Effector memory CD4-positive, alpha-beta T cell (primary cell): ENCODE measurements at regions not wholly inside any gene's neighbourhood (a gene's known extent, or its start where the extent isn't known, plus 50 kb on each side); places are given as distances from the start of the nearest gene placed in this dataset.

Experiments used
- DNase-seq, 3 donors: peaks; one replicate each; pipeline ENCODE4 v3.0.0-alpha.2; 2020
- H3K27ac ChIP-seq: 2 replicates; pipeline ENCODE4 v1.7.0; 2013; ENCODE audit warnings: mild to moderate bottlenecking, low read length, moderate library complexity; ENCODE audit not compliant: insufficient read depth, poor library complexity, severe bottlenecking
- H3K27me3 ChIP-seq: replicated peaks from 2 replicates; pipeline ENCODE4 v1.7.0; 2013; ENCODE audit warnings: mild to moderate bottlenecking, low read length; ENCODE audit not compliant: insufficient read depth, control insufficient read depth, poor library complexity, severe bottlenecking
- H3K36me3 ChIP-seq: 2 replicates; pipeline ENCODE4 v1.7.0; 2013; ENCODE audit warnings: mild to moderate bottlenecking, low read length, moderate library complexity; ENCODE audit not compliant: control insufficient read depth, insufficient read depth
- H3K4me1 ChIP-seq: 2 replicates; pipeline ENCODE4 v1.7.0; 2013; ENCODE audit warnings: low read length, mild to moderate bottlenecking; ENCODE audit not compliant: control insufficient read depth, insufficient read depth, poor library complexity, severe bottlenecking
- H3K4me3 ChIP-seq: 2 replicates; pipeline ENCODE4 v1.7.0; 2013; ENCODE audit warnings: low read length, low read depth, mild to moderate bottlenecking; ENCODE audit not compliant: insufficient read depth, poor library complexity, severe bottlenecking
- H3K9me3 ChIP-seq: 2 replicates; pipeline ENCODE4 v1.7.0; 2013; ENCODE audit warnings: mild to moderate bottlenecking, low read length, moderate library complexity; ENCODE audit not compliant: control insufficient read depth

DNA sequence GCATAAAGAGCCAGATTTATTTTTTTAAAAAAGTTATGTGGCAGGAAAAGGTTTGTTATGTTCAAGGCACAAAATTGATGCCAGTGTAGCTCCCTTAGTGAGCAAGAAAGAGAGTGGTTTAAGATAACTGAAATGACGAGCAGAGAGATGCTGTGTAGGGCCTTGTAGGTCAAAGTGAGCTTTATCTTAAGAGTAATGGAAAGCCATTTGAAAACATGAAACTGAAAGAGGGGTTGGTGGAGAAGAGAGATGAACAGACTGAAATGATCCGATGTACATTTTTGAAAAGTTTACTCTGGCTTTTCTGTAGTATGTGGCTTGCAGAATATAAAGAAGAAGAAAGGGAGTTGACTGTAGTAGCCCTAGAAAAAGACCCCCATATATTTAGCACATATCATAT, 383.6 kb downstream of the PLA2G4A start:
- DNase-seq = no peak
- Histone ChIP-seq H3K9me3 (no peaks in the 10 kb centered on the region), H3K27ac (no peak overlapping the region), H3K4me1 (no peaks in the 10 kb centered on the region), H3K27me3 (no peaks in the 10 kb centered on the region), H3K4me3 (no peak overlapping the region), H3K36me3 (no peaks in the 10 kb centered on the region)

DNA sequence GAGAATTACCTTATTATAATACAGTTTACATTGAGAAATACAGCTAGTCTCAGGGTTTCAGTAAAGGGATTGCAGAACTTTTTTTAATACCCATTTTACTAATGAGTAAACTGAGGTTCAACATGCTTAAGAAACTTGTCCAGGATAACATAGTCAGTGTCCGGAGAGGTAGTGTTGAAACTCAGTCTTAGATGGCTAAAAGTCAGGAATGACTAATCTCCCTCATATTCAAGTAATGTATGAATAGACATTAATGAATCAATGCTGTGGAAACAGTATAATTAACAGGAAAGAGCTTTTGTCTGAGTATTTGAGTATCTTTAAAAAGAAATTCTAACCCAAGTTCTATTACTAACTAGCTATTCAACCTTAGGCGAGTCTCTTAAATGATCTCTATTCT, 397.6 kb downstream of the PLA2G4A start:
- H3K27ac ChIP-seq = no peak overlapping the region
- H3K9me3 ChIP-seq = no peaks in the 10 kb centered on the region
- no peak for DNase-seq
- no peak overlapping the region for H3K4me3 ChIP-seq
- no peaks in the 10 kb centered on the region for H3K36me3 ChIP-seq
- H3K4me1 ChIP-seq = no peaks in the 10 kb centered on the region
- H3K27me3 ChIP-seq = no peaks in the 10 kb centered on the region

DNA sequence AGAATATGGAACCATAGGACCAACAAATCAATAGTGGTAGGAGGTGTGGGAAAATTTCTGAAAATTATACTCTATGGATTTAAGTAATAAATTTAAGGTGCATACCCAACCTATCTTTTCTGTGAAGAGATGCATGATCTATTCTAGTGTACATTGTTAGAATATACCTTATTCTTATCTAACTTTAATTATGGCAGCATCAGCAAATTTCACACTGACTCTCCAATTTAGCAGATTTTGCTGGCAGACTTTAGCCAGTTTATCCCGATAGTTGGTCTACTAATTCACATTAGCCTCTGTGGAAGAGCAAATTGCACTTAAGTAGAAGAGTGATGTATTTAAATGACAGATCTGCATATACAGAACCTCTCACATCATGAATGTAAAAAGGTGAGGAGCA, 400.0 kb downstream of the PLA2G4A start:
- H3K9me3 ChIP-seq = no peaks in the 10 kb centered on the region
- H3K27ac ChIP-seq = no peak overlapping the region
- H3K4me3 ChIP-seq = no peak overlapping the region

DNA sequence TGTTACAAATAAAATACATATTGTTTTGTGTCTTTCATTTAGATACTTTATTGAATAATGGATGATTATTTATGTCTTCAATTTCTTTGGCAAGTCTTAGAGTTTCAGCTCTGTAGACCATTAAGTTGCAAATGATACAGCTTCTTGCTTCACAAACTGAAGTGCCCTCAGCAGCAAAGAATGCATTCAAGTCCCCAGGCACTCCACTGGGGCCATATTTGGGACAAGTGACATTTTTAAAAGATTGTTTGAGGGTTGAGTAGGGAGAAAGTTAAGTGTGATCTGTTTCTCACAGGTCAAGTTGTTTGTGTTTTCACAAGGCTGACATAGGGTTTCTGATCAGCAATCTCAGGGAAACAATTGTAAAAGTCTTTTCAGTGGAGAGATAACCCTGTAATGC, 400.7 kb downstream of the PLA2G4A start:
- H3K4me1 ChIP-seq = no peaks in the 10 kb centered on the region
- H3K36me3 ChIP-seq = no peaks in the 10 kb centered on the region
- no peak for DNase-seq
- H3K27me3 ChIP-seq = no peaks in the 10 kb centered on the region
- no peak overlapping the region for H3K4me3 ChIP-seq
- H3K27ac ChIP-seq = no peak overlapping the region
- H3K9me3 ChIP-seq = no peaks in the 10 kb centered on the region

More for the DNA sequence above, 400.0 kb downstream of the PLA2G4A start:
- H3K27me3 ChIP-seq = no peaks in the 10 kb centered on the region
- H3K36me3 ChIP-seq = no peaks in the 10 kb centered on the region
- no peaks in the 10 kb centered on the region for H3K4me1 ChIP-seq
- DNase-seq = no peak

DNA sequence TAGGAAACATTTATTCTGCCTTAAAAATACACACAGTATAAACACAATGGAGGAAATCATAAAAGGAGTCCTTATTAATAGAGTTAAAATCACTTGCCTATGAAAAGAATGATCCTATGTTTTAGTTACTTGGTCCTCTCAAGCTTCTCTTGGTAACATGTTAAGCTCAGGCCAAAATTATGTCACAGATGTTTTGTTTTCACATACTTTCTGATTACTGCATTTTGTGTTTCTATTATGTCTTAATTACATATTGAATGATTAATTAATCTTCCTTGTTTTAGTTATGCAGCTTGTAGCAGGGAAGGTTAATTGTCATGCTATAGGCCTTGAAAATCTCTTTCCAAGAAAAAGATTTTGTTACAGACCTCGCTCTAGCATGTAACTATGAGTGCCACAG, 406.0 kb downstream of the PLA2G4A start:
- Histone ChIP-seq H3K4me1 (no peaks in the 10 kb centered on the region), H3K27ac (no peak overlapping the region), H3K36me3 (no peaks in the 10 kb centered on the region), H3K27me3 (no peaks in the 10 kb centered on the region), H3K9me3 (no peaks in the 10 kb centered on the region), H3K4me3 (no peak overlapping the region)
- DNase-seq = no peak

DNA sequence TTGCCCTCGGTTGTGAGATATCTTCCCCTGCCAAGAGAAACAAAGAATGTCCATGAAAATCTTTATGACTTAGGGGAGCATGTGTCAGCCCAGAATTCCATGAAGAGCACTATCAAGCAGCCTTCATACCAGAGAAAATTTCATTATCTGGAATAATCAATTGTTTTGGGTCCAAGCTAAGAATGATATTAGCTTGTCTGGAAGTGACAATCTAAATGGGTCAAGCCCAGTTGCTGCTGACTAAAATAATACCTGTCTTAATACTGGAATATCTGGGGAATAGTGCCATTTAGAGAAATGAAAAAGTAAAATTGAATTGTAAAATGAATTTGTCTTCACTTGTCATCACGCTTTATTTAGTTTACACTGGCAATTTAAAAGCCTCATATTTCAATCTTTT, 407.4 kb downstream of the PLA2G4A start:
- Histone ChIP-seq H3K4me1 (no peaks in the 10 kb centered on the region), H3K27ac (no peak overlapping the region)

DNA sequence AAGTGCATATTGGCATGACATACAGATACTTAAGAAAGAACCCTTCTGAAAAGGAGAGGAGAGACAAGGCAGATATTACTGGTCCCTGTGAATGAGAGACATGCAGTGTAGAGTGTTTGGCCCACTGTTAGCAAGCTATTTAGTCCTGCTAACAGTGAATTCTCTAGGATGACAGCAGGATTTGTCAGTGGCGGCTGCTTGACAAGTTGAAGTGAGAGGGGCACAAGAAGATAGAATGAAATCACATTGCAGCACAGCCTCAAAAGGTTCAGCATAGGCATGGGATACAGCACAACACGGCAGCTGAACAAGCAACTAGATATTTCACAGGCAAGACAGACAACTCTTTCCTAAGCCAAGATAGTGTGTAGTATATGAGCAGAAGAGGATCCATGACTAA, 407.9 kb downstream of the PLA2G4A start:
- Histone ChIP-seq H3K36me3 (no peaks in the 10 kb centered on the region), H3K27me3 (no peaks in the 10 kb centered on the region), H3K27ac (no peak overlapping the region), H3K4me1 (no peaks in the 10 kb centered on the region), H3K4me3 (no peak overlapping the region), H3K9me3 (no peaks in the 10 kb centered on the region)
- DNase-seq = no peak

More for the DNA sequence above, 407.4 kb downstream of the PLA2G4A start:
- Histone ChIP-seq H3K4me3 (no peak overlapping the region), H3K9me3 (no peaks in the 10 kb centered on the region), H3K36me3 (no peaks in the 10 kb centered on the region), H3K27me3 (no peaks in the 10 kb centered on the region)
- DNase-seq = no peak

DNA sequence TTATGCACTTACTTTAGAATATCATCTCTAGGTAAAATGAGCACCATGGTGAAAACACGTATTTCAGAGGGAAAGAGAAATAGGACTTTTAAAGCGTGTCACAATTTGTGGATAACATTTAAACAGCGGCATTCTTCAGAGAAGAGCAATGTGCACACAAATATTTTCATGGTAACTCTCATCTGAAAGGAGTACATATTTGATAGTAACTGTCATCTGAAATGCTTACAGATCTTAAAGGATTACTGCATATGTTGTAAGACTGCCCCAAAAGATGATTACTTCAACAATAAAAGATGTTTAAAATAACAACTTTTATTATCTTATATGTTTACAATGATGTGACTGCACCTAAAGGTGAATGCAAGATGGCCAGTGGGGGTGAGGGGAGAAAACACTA, 408.8 kb downstream of the PLA2G4A start:
- H3K4me1 ChIP-seq = no peaks in the 10 kb centered on the region
- no peaks in the 10 kb centered on the region for H3K27me3 ChIP-seq
- H3K27ac ChIP-seq = no peak overlapping the region
- no peaks in the 10 kb centered on the region for H3K9me3 ChIP-seq
- no peak for DNase-seq
- H3K4me3 ChIP-seq = no peak overlapping the region
- no peaks in the 10 kb centered on the region for H3K36me3 ChIP-seq

DNA sequence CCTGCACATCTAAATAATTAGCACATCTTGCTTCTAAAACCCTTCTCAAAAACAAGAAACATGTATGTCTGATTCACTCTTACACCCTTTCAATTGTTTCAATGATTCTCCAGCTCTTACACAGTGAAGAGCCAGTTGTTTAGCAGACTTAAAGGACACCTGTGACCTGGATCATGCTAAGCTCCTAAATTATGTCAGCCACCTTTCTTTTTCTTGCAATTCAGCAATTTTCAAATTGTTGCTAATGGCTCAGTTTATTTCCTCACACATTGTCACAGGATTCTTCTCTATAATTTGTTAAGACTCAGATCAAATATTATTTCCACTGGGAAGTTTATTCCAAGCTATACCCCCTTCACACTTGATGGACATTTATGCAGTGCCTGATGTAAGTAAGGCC, 413.2 kb downstream of the PLA2G4A start:
- H3K27me3 ChIP-seq = no peaks in the 10 kb centered on the region

DNA sequence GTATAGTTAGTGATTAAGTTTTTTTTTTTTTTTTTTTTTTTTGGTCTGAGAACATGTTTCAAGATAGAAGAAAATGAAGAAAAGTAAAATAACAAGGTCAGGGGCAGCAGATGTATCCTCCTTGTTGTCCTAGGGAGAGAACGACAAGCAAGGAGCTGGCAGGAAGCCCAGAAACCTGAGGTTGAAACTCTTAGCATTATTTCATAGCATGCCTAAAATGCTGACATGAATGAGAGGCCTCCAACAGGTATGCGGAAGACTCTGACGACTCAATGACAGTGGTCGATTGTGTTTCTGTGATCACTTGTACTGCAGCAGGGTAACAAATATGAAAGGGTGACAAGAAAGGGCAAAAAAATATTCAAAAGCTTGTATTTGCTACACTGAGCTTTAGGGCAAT, 415.9 kb downstream of the PLA2G4A start:
- no peaks in the 10 kb centered on the region for H3K27me3 ChIP-seq
- no peak overlapping the region for H3K27ac ChIP-seq
- no peaks in the 10 kb centered on the region for H3K4me1 ChIP-seq
- no peak overlapping the region for H3K4me3 ChIP-seq
- no peak for DNase-seq
- H3K9me3 ChIP-seq = no peaks in the 10 kb centered on the region
- no peaks in the 10 kb centered on the region for H3K36me3 ChIP-seq

More for the DNA sequence above, 413.2 kb downstream of the PLA2G4A start:
- Histone ChIP-seq H3K4me3 (no peak overlapping the region), H3K9me3 (no peaks in the 10 kb centered on the region), H3K27ac (no peak overlapping the region), H3K4me1 (no peaks in the 10 kb centered on the region), H3K36me3 (no peaks in the 10 kb centered on the region)
- no peak for DNase-seq

DNA sequence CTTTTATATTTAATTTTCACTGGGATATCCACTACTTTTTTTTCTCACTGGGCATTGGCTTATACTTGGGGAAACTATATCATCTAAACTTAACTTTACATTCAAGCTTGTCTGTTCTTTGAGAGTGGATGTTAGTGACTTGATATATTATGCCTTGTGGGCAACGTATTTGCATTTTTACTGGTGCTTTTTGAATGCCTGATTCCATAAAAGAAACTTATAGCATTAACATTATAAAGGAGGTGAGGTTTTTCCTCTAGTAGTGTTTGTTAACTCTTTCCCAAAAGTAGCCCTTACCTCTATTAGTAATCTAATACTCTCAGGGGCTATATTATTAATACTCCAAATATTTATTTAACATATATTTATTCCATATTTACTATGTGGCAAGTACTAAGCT, 416.5 kb downstream of the PLA2G4A start:
- Histone ChIP-seq H3K27ac (no peak overlapping the region), H3K4me3 (no peak overlapping the region), H3K27me3 (no peaks in the 10 kb centered on the region), H3K9me3 (no peaks in the 10 kb centered on the region), H3K36me3 (no peaks in the 10 kb centered on the region), H3K4me1 (no peaks in the 10 kb centered on the region)
- DNase-seq = no peak
